ENCODE measurements at regions not wholly inside any gene's neighbourhood (a gene's known extent, or its start where the extent isn't known, plus 50 kb on each side); places are given as distances from the start of the nearest gene placed in this dataset.

DNA sequence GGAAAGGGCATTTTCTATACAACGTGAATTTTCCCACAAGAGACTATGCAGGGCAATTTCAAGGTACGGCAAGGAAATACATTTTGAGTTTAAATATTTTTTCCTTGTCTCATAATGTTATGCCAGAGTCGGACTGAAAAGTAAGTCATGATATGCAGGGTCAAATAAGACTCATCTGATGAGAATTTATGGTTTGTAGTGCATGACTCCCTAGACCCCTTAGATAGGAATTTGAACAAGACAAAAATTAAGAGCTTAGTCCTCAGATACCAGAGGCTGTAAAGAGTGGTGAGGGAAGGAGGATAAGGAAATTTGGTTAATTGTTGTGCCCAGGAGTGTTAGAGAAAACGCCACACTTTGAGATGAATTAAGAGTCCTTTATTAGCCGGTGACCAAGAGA is 616.6 kb downstream of the XPNPEP1 start:
- TF ChIP-seq EZH2 (IDR thresholded peaks at IDR 0.05; ENCODE audit: insufficient read depth, poor library complexity, severe bottlenecking) (no peak), EZH2phosphoT487 (IDR thresholded peaks at IDR 0.05; ENCODE audit: insufficient read depth, low read depth) (no peak)

Measured in GM23248 (cell line).